ENCODE measurements at regions not wholly inside any gene's neighbourhood (a gene's known extent, or its start where the extent isn't known, plus 50 kb on each side); places are given as distances from the start of the nearest gene placed in this dataset.

- H3K36me3 ChIP-seq (ENCODE audit: control insufficient read depth, insufficient read depth, low read length): no peaks in the 10 kb centered on the region
- H3K27me3 ChIP-seq (ENCODE audit: control insufficient read depth, insufficient read depth, low read length): no peaks in the 10 kb centered on the region
- no peaks in the 10 kb centered on the region for H3K9me3 ChIP-seq (ENCODE audit: control insufficient read depth, low read depth, low read length)
- DNase-seq: no peak
- no peak overlapping the region for H3K4me3 ChIP-seq (ENCODE audit: low read length)
- H3K27ac ChIP-seq (ENCODE audit: low read length): no peak overlapping the region
- H3K4me1 ChIP-seq (ENCODE audit: control insufficient read depth, insufficient read depth, low read length): no peaks in the 10 kb centered on the region
- 60% methylated on average over 1 of the region's 3 CpGs for WGBS (ENCODE audit: insufficient coverage, low lambda C conversion rate)
Measured at GRCh38 chr14:23800811-23801210, 152.8 kb upstream of the DHRS4 start.

GRCh38 chr14:23801766-23802165 lies 151.8 kb upstream of the DHRS4 start:
- Histone ChIP-seq H3K27ac (ENCODE audit: low read length) (no peak overlapping the region), H3K4me1 (ENCODE audit: control insufficient read depth, insufficient read depth, low read length) (no peaks in the 10 kb centered on the region)
- no CpG with 5 or more reads among the region's 2 CpGs for WGBS (ENCODE audit: insufficient coverage, low lambda C conversion rate)

GRCh38 chr14:23804817-23805216 lies 148.8 kb upstream of the DHRS4 start:
- Histone ChIP-seq H3K9me3 (ENCODE audit: control insufficient read depth, low read depth, low read length) (peaks cover 3% of the 10 kb centered on the region), H3K27ac (ENCODE audit: low read length) (no peak overlapping the region), H3K4me3 (ENCODE audit: low read length) (no peak overlapping the region), H3K27me3 (ENCODE audit: control insufficient read depth, insufficient read depth, low read length) (no peaks in the 10 kb centered on the region), H3K36me3 (ENCODE audit: control insufficient read depth, insufficient read depth, low read length) (no peaks in the 10 kb centered on the region), H3K4me1 (ENCODE audit: control insufficient read depth, insufficient read depth, low read length) (no peaks in the 10 kb centered on the region)
- DNase-seq: no peak
- no CpG with 5 or more reads among the region's 3 CpGs for WGBS (ENCODE audit: insufficient coverage, low lambda C conversion rate)

More at GRCh38 chr14:23801766-23802165, 151.8 kb upstream of the DHRS4 start:
- Histone ChIP-seq H3K9me3 (ENCODE audit: control insufficient read depth, low read depth, low read length) (peaks cover 3% of the 10 kb centered on the region), H3K36me3 (ENCODE audit: control insufficient read depth, insufficient read depth, low read length) (no peaks in the 10 kb centered on the region), H3K27me3 (ENCODE audit: control insufficient read depth, insufficient read depth, low read length) (no peaks in the 10 kb centered on the region), H3K4me3 (ENCODE audit: low read length) (no peak overlapping the region)
- no peak for DNase-seq

GRCh38 chr14:23805761-23806160 lies 147.8 kb upstream of the DHRS4 start:
- Histone ChIP-seq H3K36me3 (ENCODE audit: control insufficient read depth, insufficient read depth, low read length) (no peaks in the 10 kb centered on the region), H3K4me3 (ENCODE audit: low read length) (no peak overlapping the region), H3K27ac (ENCODE audit: low read length) (no peak overlapping the region), H3K27me3 (ENCODE audit: control insufficient read depth, insufficient read depth, low read length) (no peaks in the 10 kb centered on the region), H3K4me1 (ENCODE audit: control insufficient read depth, insufficient read depth, low read length) (no peaks in the 10 kb centered on the region), H3K9me3 (ENCODE audit: control insufficient read depth, low read depth, low read length) (peaks cover 3% of the 10 kb centered on the region)
- DNase-seq: no peak

- H3K4me1 ChIP-seq (ENCODE audit: control insufficient read depth, insufficient read depth, low read length): no peaks in the 10 kb centered on the region
- H3K4me3 ChIP-seq (ENCODE audit: low read length): no peak overlapping the region
- DNase-seq: no peak
- WGBS (ENCODE audit: insufficient coverage, low lambda C conversion rate): 70% methylated on average over 3 of the region's 6 CpGs
- H3K27ac ChIP-seq (ENCODE audit: low read length): no peak overlapping the region
- H3K36me3 ChIP-seq (ENCODE audit: control insufficient read depth, insufficient read depth, low read length): no peaks in the 10 kb centered on the region
- H3K27me3 ChIP-seq (ENCODE audit: control insufficient read depth, insufficient read depth, low read length): no peaks in the 10 kb centered on the region
- no peaks in the 10 kb centered on the region for H3K9me3 ChIP-seq (ENCODE audit: control insufficient read depth, low read depth, low read length)
Measured at GRCh38 chr14:23814527-23815256, 138.9 kb upstream of the DHRS4 start.

- H3K27me3 ChIP-seq (ENCODE audit: control insufficient read depth, insufficient read depth, low read length): no peaks in the 10 kb centered on the region
- no peaks in the 10 kb centered on the region for H3K36me3 ChIP-seq (ENCODE audit: control insufficient read depth, insufficient read depth, low read length)
- no peaks in the 10 kb centered on the region for H3K4me1 ChIP-seq (ENCODE audit: control insufficient read depth, insufficient read depth, low read length)
- DNase-seq: no peak
- no peak overlapping the region for H3K4me3 ChIP-seq (ENCODE audit: low read length)
- 80% methylated on average over 1 of the region's 5 CpGs for WGBS (ENCODE audit: insufficient coverage, low lambda C conversion rate)
- no peaks in the 10 kb centered on the region for H3K9me3 ChIP-seq (ENCODE audit: control insufficient read depth, low read depth, low read length)
- H3K27ac ChIP-seq (ENCODE audit: low read length): no peak overlapping the region
Measured at GRCh38 chr14:23816371-23816770, 137.2 kb upstream of the DHRS4 start.

GRCh38 chr14:23817164-23817767 lies 136.3 kb upstream of the DHRS4 start:
- WGBS (ENCODE audit: insufficient coverage, low lambda C conversion rate): no CpG with 5 or more reads among the region's 4 CpGs
- no peak for DNase-seq
- Histone ChIP-seq H3K36me3 (ENCODE audit: control insufficient read depth, insufficient read depth, low read length) (no peaks in the 10 kb centered on the region), H3K9me3 (ENCODE audit: control insufficient read depth, low read depth, low read length) (no peaks in the 10 kb centered on the region), H3K4me3 (ENCODE audit: low read length) (no peak overlapping the region), H3K27me3 (ENCODE audit: control insufficient read depth, insufficient read depth, low read length) (no peaks in the 10 kb centered on the region), H3K27ac (ENCODE audit: low read length) (no peak overlapping the region), H3K4me1 (ENCODE audit: control insufficient read depth, insufficient read depth, low read length) (no peaks in the 10 kb centered on the region)

- Histone ChIP-seq H3K4me1 (ENCODE audit: control insufficient read depth, insufficient read depth, low read length) (no peaks in the 10 kb centered on the region), H3K4me3 (ENCODE audit: low read length) (no peak overlapping the region), H3K36me3 (ENCODE audit: control insufficient read depth, insufficient read depth, low read length) (no peaks in the 10 kb centered on the region), H3K27ac (ENCODE audit: low read length) (no peak overlapping the region), H3K27me3 (ENCODE audit: control insufficient read depth, insufficient read depth, low read length) (no peaks in the 10 kb centered on the region), H3K9me3 (ENCODE audit: control insufficient read depth, low read depth, low read length) (no peaks in the 10 kb centered on the region)
- 100% methylated on average over 1 of the region's 13 CpGs for WGBS (ENCODE audit: insufficient coverage, low lambda C conversion rate)
- DNase-seq: no peak
Measured at GRCh38 chr14:23827100-23827892, 126.3 kb upstream of the DHRS4 start.

- H3K27ac ChIP-seq (ENCODE audit: low read length): no peak overlapping the region
- no peaks in the 10 kb centered on the region for H3K9me3 ChIP-seq (ENCODE audit: control insufficient read depth, low read depth, low read length)
- H3K4me3 ChIP-seq (ENCODE audit: low read length): no peak overlapping the region
- peak in 1 of 2 donors; percentile 11 for DNase-seq
- no peaks in the 10 kb centered on the region for H3K27me3 ChIP-seq (ENCODE audit: control insufficient read depth, insufficient read depth, low read length)
- H3K4me1 ChIP-seq (ENCODE audit: control insufficient read depth, insufficient read depth, low read length): no peaks in the 10 kb centered on the region
- no CpG with 5 or more reads among the region's 4 CpGs for WGBS (ENCODE audit: insufficient coverage, low lambda C conversion rate)
- no peaks in the 10 kb centered on the region for H3K36me3 ChIP-seq (ENCODE audit: control insufficient read depth, insufficient read depth, low read length)
Measured at GRCh38 chr14:23828001-23828400, 125.6 kb upstream of the DHRS4 start.

- no CpG with 5 or more reads among the region's 1 CpG for WGBS (ENCODE audit: insufficient coverage, low lambda C conversion rate)
- Histone ChIP-seq H3K36me3 (ENCODE audit: control insufficient read depth, insufficient read depth, low read length) (no peaks in the 10 kb centered on the region), H3K27ac (ENCODE audit: low read length) (no peak overlapping the region), H3K27me3 (ENCODE audit: control insufficient read depth, insufficient read depth, low read length) (no peaks in the 10 kb centered on the region), H3K9me3 (ENCODE audit: control insufficient read depth, low read depth, low read length) (no peaks in the 10 kb centered on the region), H3K4me1 (ENCODE audit: control insufficient read depth, insufficient read depth, low read length) (no peaks in the 10 kb centered on the region), H3K4me3 (ENCODE audit: low read length) (no peak overlapping the region)
- DNase-seq: no peak
Measured at GRCh38 chr14:23828616-23829015, 125.0 kb upstream of the DHRS4 start.

Data from large intestine (tissue), 3 donors.